ENCODE measurements at regions not wholly inside any gene's neighbourhood (a gene's known extent, or its start where the extent isn't known, plus 50 kb on each side); places are given as distances from the start of the nearest gene placed in this dataset.

- Histone ChIP-seq H2AFZ (replicated peaks; ENCODE audit: low read length, poor library complexity) (no peak overlapping the region), H2AK9ac (replicated peaks; ENCODE audit: low read depth, low read length, poor library complexity) (no peak overlapping the region), H3K56ac (ENCODE audit: extremely low read depth, insufficient read depth, low read length) (no peak overlapping the region), H3K4me1 (ENCODE audit: control insufficient read depth, insufficient read depth, low read length) (no peaks in the 10 kb centered on the region), H3K4ac (ENCODE audit: low read depth, low read length) (no peak overlapping the region), H3K18ac (ENCODE audit: low read depth, low read length) (no peak overlapping the region), H3K27ac (ENCODE audit: insufficient read depth, low read length) (no peak overlapping the region), H3K9me1 (ENCODE audit: insufficient read depth, low read length) (no peaks in the 10 kb centered on the region), H3K9me3 (ENCODE audit: control insufficient read depth, insufficient read depth, low read length) (peaks cover 62% of the 10 kb centered on the region), H3K14ac (replicated peaks; ENCODE audit: low read depth, low read length) (no peak overlapping the region), H2BK120ac (ENCODE audit: low read depth, low read length) (no peak overlapping the region), H3K9ac (ENCODE audit: low read depth, low read length) (no peak overlapping the region), H2BK5ac (ENCODE audit: low read depth, low read length, poor library complexity, severe bottlenecking) (no peak overlapping the region), H4K5ac (ENCODE audit: low read depth, low read length) (no peak overlapping the region), H3K36me3 (ENCODE audit: control insufficient read depth, insufficient read depth, low read length) (no peaks in the 10 kb centered on the region), H4K8ac (ENCODE audit: low read depth in 2 of 2, low read length in 2 of 2) (no peak overlapping the region), H2BK20ac (ENCODE audit: low read depth, low read length) (no peak overlapping the region), H2BK15ac (ENCODE audit: low read depth, low read length) (no peak overlapping the region), H3K27me3 (ENCODE audit: control insufficient read depth, insufficient read depth, low read length) (no peaks in the 10 kb centered on the region), H3K4me3 (ENCODE audit: insufficient read depth, low read depth, low read length) (no peak overlapping the region), H3K23ac (ENCODE audit: low read depth, low read length) (no peak overlapping the region), H4K91ac (ENCODE audit: insufficient read depth, low read depth, low read length) (no peak overlapping the region), H3K4me2 (ENCODE audit: low read depth, low read length) (no peak overlapping the region), H2AK5ac (ENCODE audit: low read depth, low read length) (no peak overlapping the region), H4K20me1 (ENCODE audit: insufficient read depth, low read length) (no peaks in the 10 kb centered on the region), H3K79me1 (ENCODE audit: low read depth in 1 of 2, low read length in 2 of 2) (no peaks in the 10 kb centered on the region)
- ATAC-seq (ENCODE audit: low read depth) (no peak), DNase-seq (no peak)
- 33% methylated on average over 1 of the region's 6 CpGs; no CpG with 5 or more reads in 1 of the 2 experiments for WGBS, 2 experiments (ENCODE audit: extremely low coverage in 2 of 2, insufficient read length in 1 of 2)
- POLR2A ChIA-PET (ENCODE audit: unreplicated experiment) = no interaction called here
- in situ Hi-C loops (cut with MboI; ENCODE audit: low sequenced_read_pairs) = no loop called here
- TF ChIP-seq MAFK (IDR thresholded peaks at IDR 0.05; ENCODE audit: low read depth, low read length) (no peak), MXI1 (IDR thresholded peaks at IDR 0.05; ENCODE audit: borderline replicate concordance, low read depth, low read length) (no peak), RCOR1 (IDR thresholded peaks at IDR 0.05; ENCODE audit: insufficient replicate concordance, low read length) (no peak), CHD1 (IDR thresholded peaks at IDR 0.05; ENCODE audit: low read depth, low read length) (no peak), RAD21 (IDR thresholded peaks at IDR 0.05; ENCODE audit: low read length) (no peak), RFX5 (IDR thresholded peaks at IDR 0.05; ENCODE audit: low read depth, low read length) (no peak), NFE2L2 (IDR thresholded peaks at IDR 0.05; ENCODE audit: low read depth, low read length) (no peak), CEBPB (IDR thresholded peaks at IDR 0.05; ENCODE audit: low read depth, low read length) (no peak), FOS (IDR thresholded peaks at IDR 0.05; ENCODE audit: low read depth, low read length) (no peak), MAZ (IDR thresholded peaks at IDR 0.05; ENCODE audit: borderline replicate concordance, low read depth, low read length) (no peak), SMC3 (IDR thresholded peaks at IDR 0.05; ENCODE audit: low read depth, low read length) (no peak), BHLHE40 (IDR thresholded peaks at IDR 0.05; ENCODE audit: low read depth, low read length) (no peak), USF2 (IDR thresholded peaks at IDR 0.05; ENCODE audit: low read depth, low read length) (no peak), POLR2A (IDR thresholded peaks at IDR 0.05; ENCODE audit: low read depth, low read length) (no peak)
- TF ChIP-seq, protein P1, sequence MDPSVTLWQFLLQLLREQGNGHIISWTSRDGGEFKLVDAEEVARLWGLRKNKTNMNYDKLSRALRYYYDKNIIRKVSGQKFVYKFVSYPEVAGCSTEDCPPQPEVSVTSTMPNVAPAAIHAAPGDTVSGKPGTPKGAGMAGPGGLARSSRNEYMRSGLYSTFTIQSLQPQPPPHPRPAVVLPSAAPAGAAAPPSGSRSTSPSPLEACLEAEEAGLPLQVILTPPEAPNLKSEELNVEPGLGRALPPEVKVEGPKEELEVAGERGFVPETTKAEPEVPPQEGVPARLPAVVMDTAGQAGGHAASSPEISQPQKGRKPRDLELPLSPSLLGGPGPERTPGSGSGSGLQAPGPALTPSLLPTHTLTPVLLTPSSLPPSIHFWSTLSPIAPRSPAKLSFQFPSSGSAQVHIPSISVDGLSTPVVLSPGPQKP (IDR thresholded peaks at IDR 0.05; ENCODE audit: borderline replicate concordance, low read depth, low read length) = no peak
- TF ChIP-seq, protein P2, sequence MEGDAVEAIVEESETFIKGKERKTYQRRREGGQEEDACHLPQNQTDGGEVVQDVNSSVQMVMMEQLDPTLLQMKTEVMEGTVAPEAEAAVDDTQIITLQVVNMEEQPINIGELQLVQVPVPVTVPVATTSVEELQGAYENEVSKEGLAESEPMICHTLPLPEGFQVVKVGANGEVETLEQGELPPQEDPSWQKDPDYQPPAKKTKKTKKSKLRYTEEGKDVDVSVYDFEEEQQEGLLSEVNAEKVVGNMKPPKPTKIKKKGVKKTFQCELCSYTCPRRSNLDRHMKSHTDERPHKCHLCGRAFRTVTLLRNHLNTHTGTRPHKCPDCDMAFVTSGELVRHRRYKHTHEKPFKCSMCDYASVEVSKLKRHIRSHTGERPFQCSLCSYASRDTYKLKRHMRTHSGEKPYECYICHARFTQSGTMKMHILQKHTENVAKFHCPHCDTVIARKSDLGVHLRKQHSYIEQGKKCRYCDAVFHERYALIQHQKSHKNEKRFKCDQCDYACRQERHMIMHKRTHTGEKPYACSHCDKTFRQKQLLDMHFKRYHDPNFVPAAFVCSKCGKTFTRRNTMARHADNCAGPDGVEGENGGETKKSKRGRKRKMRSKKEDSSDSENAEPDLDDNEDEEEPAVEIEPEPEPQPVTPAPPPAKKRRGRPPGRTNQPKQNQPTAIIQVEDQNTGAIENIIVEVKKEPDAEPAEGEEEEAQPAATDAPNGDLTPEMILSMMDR (conservative IDR thresholded peaks at IDR 0.05; ENCODE audit: low read depth, low read length) = no peak
- no TSS peak for BruUV-seq (replicated peaks)
- dilution Hi-C loops (cut with HindIII; ENCODE audit: low sequenced_read_pairs, unreplicated experiment) = no loop called here
- CTCF ChIA-PET = no interaction called here
- intact Hi-C loops (cut with micrococcal nuclease) = no loop called here
Measured at GRCh38 chr1:4169991-4170390, 269.9 kb upstream of the C1orf174 start.
